Neuronal stem cell (in vitro differentiated cells): ENCODE measurements at regions not wholly inside any gene's neighbourhood (a gene's known extent, or its start where the extent isn't known, plus 50 kb on each side); places are given as distances from the start of the nearest gene placed in this dataset.
A peak's percentile ranks its signal among the peaks of the same experiment; 100 is the strongest.
"Not testable (repeated sequence)": the region's sequence is repeated elsewhere in the genome, so short reads cannot be mapped to it uniquely, and the experiment has no call there.

Experiments
- DNase-seq: peaks from one replicate; pipeline ENCODE4 v3.0.0-alpha.2; 2013; ENCODE audit warnings: low spot score
- H2AFZ ChIP-seq: one replicate; pipeline ENCODE4 v1.6.1; 2013; ENCODE audit warnings: mild to moderate bottlenecking, low read length, inconsistent platforms
- H2AK5ac ChIP-seq: 2 replicates; pipeline ENCODE4 v1.6.1; 2013; ENCODE audit warnings: low read depth, mild to moderate bottlenecking, inconsistent platforms, low read length, moderate library complexity, mixed read lengths
- H2BK120ac ChIP-seq: 2 replicates; pipeline ENCODE4 v1.6.1; 2013; ENCODE audit warnings: low read depth, mild to moderate bottlenecking, inconsistent platforms, low read length, moderate library complexity, mixed read lengths
- H2BK12ac ChIP-seq: one replicate; pipeline ENCODE4 v1.6.1; 2013; ENCODE audit warnings: low read length, inconsistent platforms
- H2BK15ac ChIP-seq: 2 replicates; pipeline ENCODE4 v1.6.1; 2013; ENCODE audit warnings: mild to moderate bottlenecking, low read length, inconsistent platforms, mixed read lengths
- H2BK5ac ChIP-seq: one replicate; pipeline ENCODE4 v1.6.1; 2013; ENCODE audit warnings: inconsistent platforms, mild to moderate bottlenecking, low read length, moderate library complexity
- H3K14ac ChIP-seq: one replicate; pipeline ENCODE4 v1.6.1; 2013; ENCODE audit warnings: low read length, inconsistent platforms
- H3K18ac ChIP-seq: 2 replicates; pipeline ENCODE4 v1.6.1; 2013; ENCODE audit warnings: low read length, inconsistent platforms
- H3K23ac ChIP-seq: 2 replicates; pipeline ENCODE4 v1.6.1; 2013; ENCODE audit warnings: low read depth, mild to moderate bottlenecking, mixed read lengths, low read length, inconsistent platforms; ENCODE audit not compliant: poor library complexity
- H3K27ac ChIP-seq: replicated peaks from 3 replicates; pipeline ENCODE4 v1.5.1; 2013; ENCODE audit warnings: low read length, inconsistent platforms
- H3K27me3 ChIP-seq, 3 experiments: 2 replicates each; pipeline ENCODE4 v1.6.1; 2013; ENCODE audit warnings: low read length in 3 of 3, mild to moderate bottlenecking in 2 of 3, inconsistent platforms in 1 of 3, low read depth in 1 of 3, mixed read lengths in 1 of 3, moderate library complexity in 1 of 3; ENCODE audit not compliant: control insufficient read depth in 3 of 3, insufficient read depth in 3 of 3
- H3K36me3 ChIP-seq, 2 donors: replicated peaks in 1 of 2; 2 replicates each; pipeline ENCODE4 v1.6.1; 2013; ENCODE audit warnings: low read length in 2 of 2; ENCODE audit not compliant: control insufficient read depth in 2 of 2, insufficient read depth in 2 of 2
- H3K4ac ChIP-seq: 2 replicates; pipeline ENCODE4 v1.6.1; 2013; ENCODE audit warnings: inconsistent platforms, mild to moderate bottlenecking, low read length, moderate library complexity
- H3K4me1 ChIP-seq, 2 donors: 1 replicate in 1 of 2; 2 replicates in 1 of 2; pipeline ENCODE4 v1.6.1; 2013; ENCODE audit warnings: low read length in 2 of 2, low read depth in 1 of 2; ENCODE audit not compliant: control insufficient read depth in 2 of 2, insufficient read depth in 1 of 2
- H3K4me2 ChIP-seq: one replicate; pipeline ENCODE4 v1.6.1; 2013; ENCODE audit warnings: mild to moderate bottlenecking, low read length, inconsistent platforms; ENCODE audit not compliant: insufficient read depth, poor library complexity, severe bottlenecking
- H3K4me3 ChIP-seq, 2 donors: 2 replicates each; pipeline ENCODE4 v1.5.1; 2013; ENCODE audit warnings: low read length in 2 of 2, mild to moderate bottlenecking in 2 of 2, inconsistent platforms in 1 of 2, moderate library complexity in 1 of 2
- H3K79me1 ChIP-seq: one replicate; pipeline ENCODE4 v1.6.1; 2013; ENCODE audit warnings: low read depth, mild to moderate bottlenecking, inconsistent platforms, low read length, moderate library complexity
- H3K9ac ChIP-seq: one replicate; pipeline ENCODE4 v1.6.1; 2013; ENCODE audit warnings: mild to moderate bottlenecking, low read depth, low read length, inconsistent platforms; ENCODE audit not compliant: poor library complexity
- H3K9me3 ChIP-seq, 2 donors: replicated peaks in 1 of 2; 2 replicates each; pipeline versions ENCODE3 to v1.6.1; 2013; ENCODE audit warnings: low read length in 2 of 2, mild to moderate bottlenecking in 2 of 2, inconsistent platforms in 1 of 2, low read depth in 1 of 2, mixed read lengths in 1 of 2, moderate library complexity in 1 of 2; ENCODE audit not compliant: control insufficient read depth in 2 of 2, insufficient read depth in 1 of 2
- H4K8ac ChIP-seq: one replicate; pipeline ENCODE4 v1.6.1; 2013; ENCODE audit warnings: low read depth, mild to moderate bottlenecking, inconsistent platforms, low read length, moderate library complexity
- H4K91ac ChIP-seq: one replicate; pipeline ENCODE4 v1.6.1; 2013; ENCODE audit warnings: low read length, low read depth, mild to moderate bottlenecking, inconsistent platforms; ENCODE audit not compliant: poor library complexity
- WGBS, 2 donors: extraction: QIAGEN DNeasy Blood & Tissue Kit; methylation state at CpG; one replicate each; pipeline ENCODE4 v1.1.7; 2013; ENCODE audit warnings: missing lambda C conversion rate in 2 of 2, mixed read lengths in 1 of 2; ENCODE audit not compliant: insufficient read length in 2 of 2, insufficient replicate concordance in 1 of 2; ENCODE audit errors: extremely low coverage in 2 of 2; 5-methylcytosine and 5-hydroxymethylcytosine counted together

DNA sequence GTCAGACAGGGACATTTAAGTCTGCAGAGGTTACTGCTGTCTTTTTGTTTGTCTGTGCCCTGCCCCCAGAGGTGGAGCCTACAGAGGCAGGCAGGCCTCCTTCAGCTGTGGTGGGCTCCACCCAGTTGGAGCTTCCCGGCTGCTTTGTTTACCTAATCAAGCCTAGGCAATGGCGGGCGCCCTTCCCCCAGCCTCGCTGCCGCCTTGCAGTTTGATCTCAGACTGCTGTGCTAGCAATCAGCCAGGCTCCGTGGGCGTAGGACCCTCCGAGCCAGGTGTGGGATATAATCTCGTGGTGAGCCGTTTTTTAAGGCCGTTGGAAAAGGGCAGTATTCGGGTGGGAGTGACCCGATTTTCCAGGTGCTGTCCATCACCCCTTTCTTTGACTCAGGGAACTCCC lies 152.0 kb downstream of the SEM1 start:
- H3K14ac ChIP-seq, H4K91ac ChIP-seq, H3K79me1 ChIP-seq, H3K4me2 ChIP-seq, H3K23ac ChIP-seq, H3K4me1 ChIP-seq, H3K9ac ChIP-seq, H3K18ac ChIP-seq, H4K8ac ChIP-seq, H3K36me3 ChIP-seq, H3K9me3 ChIP-seq, DNase-seq, H3K4ac ChIP-seq, H3K27me3 ChIP-seq, H3K4me3 ChIP-seq, H2BK15ac ChIP-seq, H2BK12ac ChIP-seq, H2AK5ac ChIP-seq, H2BK120ac ChIP-seq, H2BK5ac ChIP-seq, H3K27ac ChIP-seq: not testable (repeated sequence)
- H2AFZ ChIP-seq: peak overlapping the region; percentile 59
- no CpG with 5 or more reads among the region's 13 CpGs for whole genome bisulfite sequencing, 2 donors

GRCh38 chr7:96548664-96549063 lies 161.0 kb downstream of the SEM1 start:
- Histone ChIP-seq H3K27ac (no peak overlapping the region), H3K27me3 (no peaks in the 10 kb centered on the region), H3K79me1 (no peaks in the 10 kb centered on the region), H3K4ac (no peak overlapping the region), H3K9ac (no peak overlapping the region), H3K14ac (no peak overlapping the region), H3K4me3 (no peak overlapping the region), H3K4me2 (no peak overlapping the region), H4K8ac (no peak overlapping the region), H3K36me3 (no peaks in the 10 kb centered on the region), H3K9me3 (no peaks in the 10 kb centered on the region), H3K4me1 (peaks cover 0 to 10% of the 10 kb centered on the region in 2 donors), H2AFZ (no peak overlapping the region), H2BK5ac (no peak overlapping the region), H2BK12ac (no peak overlapping the region), H2AK5ac (no peak overlapping the region), H2BK120ac (no peak overlapping the region), H2BK15ac (no peak overlapping the region), H3K23ac (no peak overlapping the region), H4K91ac (no peak overlapping the region), H3K18ac (no peak overlapping the region)
- no CpG with 5 or more reads among the region's 5 CpGs for WGBS, 2 donors
- DNase-seq: no peak

- Histone ChIP-seq H3K14ac (no peak overlapping the region), H3K9ac (no peak overlapping the region), H3K4me3 (no peak overlapping the region), H3K79me1 (no peaks in the 10 kb centered on the region), H3K23ac (no peak overlapping the region), H2BK15ac (no peak overlapping the region), H2AFZ (no peak overlapping the region), H3K36me3 (no peaks in the 10 kb centered on the region), H3K4me2 (no peak overlapping the region), H4K8ac (no peak overlapping the region), H3K4ac (no peak overlapping the region), H2AK5ac (no peak overlapping the region), H3K4me1 (peaks cover 0 to 10% of the 10 kb centered on the region in 2 donors), H3K9me3 (no peaks in the 10 kb centered on the region), H3K27ac (no peak overlapping the region), H2BK12ac (no peak overlapping the region), H3K18ac (no peak overlapping the region), H3K27me3 (no peaks in the 10 kb centered on the region), H2BK120ac (no peak overlapping the region), H4K91ac (no peak overlapping the region), H2BK5ac (no peak overlapping the region)
- no peak for DNase-seq
- no CpG with 5 or more reads among the region's 3 CpGs for WGBS, 2 donors
Measured at GRCh38 chr7:96547371-96547811, 162.3 kb downstream of the SEM1 start.

GRCh38 chr7:96546426-96546825 lies 163.2 kb downstream of the SEM1 start:
- peaks cover 0 to 10% of the 10 kb centered on the region in 2 donors for H3K4me1 ChIP-seq
- H3K23ac ChIP-seq: no peak overlapping the region
- no peak overlapping the region for H4K91ac ChIP-seq
- H3K4ac ChIP-seq: no peak overlapping the region
- no peak overlapping the region for H3K18ac ChIP-seq
- H2BK5ac ChIP-seq: no peak overlapping the region
- no peak for DNase-seq
- H3K4me3 ChIP-seq: no peak overlapping the region
- H2AFZ ChIP-seq: no peak overlapping the region
- H3K9ac ChIP-seq: no peak overlapping the region
- H2BK120ac ChIP-seq: no peak overlapping the region
- no peak overlapping the region for H4K8ac ChIP-seq
- no peaks in the 10 kb centered on the region for H3K9me3 ChIP-seq
- no CpG with 5 or more reads among the region's 2 CpGs for WGBS, 2 donors
- H2AK5ac ChIP-seq: no peak overlapping the region
- no peaks in the 10 kb centered on the region for H3K36me3 ChIP-seq
- no peak overlapping the region for H3K27ac ChIP-seq
- no peak overlapping the region for H2BK15ac ChIP-seq
- H3K27me3 ChIP-seq: no peaks in the 10 kb centered on the region
- H3K79me1 ChIP-seq: no peaks in the 10 kb centered on the region
- H3K4me2 ChIP-seq: no peak overlapping the region
- no peak overlapping the region for H3K14ac ChIP-seq
- H2BK12ac ChIP-seq: no peak overlapping the region
